Mesenchymal stem cell (in vitro differentiated cells and primary cell): ENCODE measurements at regions not wholly inside any gene's neighbourhood (a gene's known extent, or its start where the extent isn't known, plus 50 kb on each side); places are given as distances from the start of the nearest gene placed in this dataset.

Source experiments
- DNase-seq: peaks from one replicate; pipeline ENCODE4 v3.0.0-alpha.2; 2013
- H2AFZ ChIP-seq: one replicate; pipeline ENCODE4 v1.6.1; 2013; ENCODE audit warnings: low read depth, mild to moderate bottlenecking, control low read depth, inconsistent platforms, low read length, moderate library complexity
- H2AK5ac ChIP-seq: 2 replicates; pipeline ENCODE4 v1.6.1; 2013; ENCODE audit warnings: low read length, moderate library complexity, mild to moderate bottlenecking, inconsistent platforms; ENCODE audit not compliant: severe bottlenecking
- H2BK120ac ChIP-seq: one replicate; pipeline ENCODE4 v1.6.1; 2013; ENCODE audit warnings: low read depth, mild to moderate bottlenecking, inconsistent platforms, low read length, moderate library complexity
- H2BK12ac ChIP-seq, 2 experiments: one replicate each; pipeline ENCODE4 v1.6.1; 2013; ENCODE audit warnings: inconsistent platforms in 2 of 2, low read length in 2 of 2, mild to moderate bottlenecking in 2 of 2, moderate library complexity in 2 of 2, control low read depth in 1 of 2
- H2BK15ac ChIP-seq: one replicate; pipeline ENCODE4 v1.6.1; 2013; ENCODE audit warnings: mild to moderate bottlenecking, low read depth, inconsistent platforms; ENCODE audit not compliant: poor library complexity, severe bottlenecking
- H2BK5ac ChIP-seq: 2 replicates; pipeline ENCODE4 v1.6.1; 2013; ENCODE audit warnings: low read depth, mild to moderate bottlenecking, low read length, control low read depth, inconsistent platforms; ENCODE audit not compliant: poor library complexity, severe bottlenecking
- H3K14ac ChIP-seq, 2 experiments: one replicate each; pipeline ENCODE4 v1.6.1; 2013; ENCODE audit warnings: inconsistent platforms in 2 of 2, low read length in 2 of 2, control low read depth in 1 of 2, mild to moderate bottlenecking in 1 of 2, moderate library complexity in 1 of 2
- H3K18ac ChIP-seq, 2 experiments: one replicate each; pipeline ENCODE4 v1.6.1; 2013; ENCODE audit warnings: inconsistent platforms in 2 of 2, low read length in 2 of 2, control low read depth in 1 of 2, low read depth in 1 of 2, mild to moderate bottlenecking in 1 of 2
- H3K23ac ChIP-seq, 2 experiments: one replicate each; pipeline ENCODE4 v1.6.1; 2013; ENCODE audit warnings: inconsistent platforms in 2 of 2, low read length in 2 of 2, mild to moderate bottlenecking in 2 of 2, moderate library complexity in 2 of 2, control low read depth in 1 of 2
- H3K27ac ChIP-seq: 2 replicates; pipeline ENCODE4 v1.5.1; 2013; ENCODE audit warnings: mild to moderate bottlenecking, moderate library complexity, low read length, control low read depth, inconsistent platforms; ENCODE audit not compliant: poor library complexity, severe bottlenecking
- H3K27me3 ChIP-seq, 2 experiments: 2 replicates each; pipeline versions ENCODE4 v1.6.1 to v1.7.0; 2013; ENCODE audit warnings: low read length in 2 of 2, mild to moderate bottlenecking in 2 of 2, moderate library complexity in 2 of 2, control low read depth in 1 of 2, inconsistent platforms in 1 of 2; ENCODE audit not compliant: control insufficient read depth in 1 of 2, insufficient read depth in 1 of 2
- H3K36me3 ChIP-seq, 2 experiments: 2 replicates each; pipeline versions ENCODE4 v1.6.1 to v1.7.0; 2013; ENCODE audit warnings: low read length in 2 of 2, control low read depth in 1 of 2, inconsistent platforms in 1 of 2, low read depth in 1 of 2, mild to moderate bottlenecking in 1 of 2; ENCODE audit not compliant: insufficient read depth in 2 of 2, control insufficient read depth in 1 of 2
- H3K4ac ChIP-seq, 2 experiments: one replicate each; pipeline ENCODE4 v1.6.1; 2013; ENCODE audit warnings: inconsistent platforms in 2 of 2, low read length in 2 of 2, mild to moderate bottlenecking in 2 of 2, moderate library complexity in 2 of 2, control low read depth in 1 of 2, low read depth in 1 of 2
- H3K4me1 ChIP-seq: 2 replicates; pipeline ENCODE4 v1.6.1; 2013; ENCODE audit warnings: low read depth, low read length, control low read depth; ENCODE audit not compliant: control insufficient read depth, insufficient read depth
- H3K4me2 ChIP-seq: 2 replicates; pipeline ENCODE4 v1.6.1; 2013; ENCODE audit warnings: low read length, mild to moderate bottlenecking, inconsistent platforms; ENCODE audit not compliant: poor library complexity, severe bottlenecking
- H3K4me3 ChIP-seq, 2 experiments: 2 replicates each; pipeline versions ENCODE4 v1.5.1 to v1.7.0; 2013; ENCODE audit warnings: low read length in 2 of 2, mild to moderate bottlenecking in 2 of 2, control low read depth in 1 of 2, low read depth in 1 of 2; ENCODE audit not compliant: insufficient read depth in 1 of 2
- H3K79me1 ChIP-seq: replicated peaks from 2 replicates; pipeline ENCODE4 v1.6.1; 2013; ENCODE audit warnings: mild to moderate bottlenecking, control low read depth, low read length, inconsistent platforms; ENCODE audit not compliant: poor library complexity, severe bottlenecking
- H3K9ac ChIP-seq: 2 replicates; pipeline ENCODE4 v1.7.0; 2013; ENCODE audit warnings: mild to moderate bottlenecking, low read length, moderate library complexity
- H3K9me3 ChIP-seq: 2 replicates; pipeline ENCODE4 v1.7.0; 2013; ENCODE audit warnings: mild to moderate bottlenecking, low read length; ENCODE audit not compliant: control insufficient read depth
- H4K8ac ChIP-seq: one replicate; pipeline ENCODE4 v1.6.1; 2013; ENCODE audit warnings: inconsistent platforms, mild to moderate bottlenecking, low read length, moderate library complexity
- H4K91ac ChIP-seq: one replicate; pipeline ENCODE4 v1.6.1; 2013; ENCODE audit warnings: mild to moderate bottlenecking, low read length, inconsistent platforms
- WGBS: methylation state at CpG from one replicate; pipeline ENCODE4 v1.1.7; 2013; ENCODE audit warnings: mixed read lengths; 5-methylcytosine and 5-hydroxymethylcytosine counted together

DNA sequence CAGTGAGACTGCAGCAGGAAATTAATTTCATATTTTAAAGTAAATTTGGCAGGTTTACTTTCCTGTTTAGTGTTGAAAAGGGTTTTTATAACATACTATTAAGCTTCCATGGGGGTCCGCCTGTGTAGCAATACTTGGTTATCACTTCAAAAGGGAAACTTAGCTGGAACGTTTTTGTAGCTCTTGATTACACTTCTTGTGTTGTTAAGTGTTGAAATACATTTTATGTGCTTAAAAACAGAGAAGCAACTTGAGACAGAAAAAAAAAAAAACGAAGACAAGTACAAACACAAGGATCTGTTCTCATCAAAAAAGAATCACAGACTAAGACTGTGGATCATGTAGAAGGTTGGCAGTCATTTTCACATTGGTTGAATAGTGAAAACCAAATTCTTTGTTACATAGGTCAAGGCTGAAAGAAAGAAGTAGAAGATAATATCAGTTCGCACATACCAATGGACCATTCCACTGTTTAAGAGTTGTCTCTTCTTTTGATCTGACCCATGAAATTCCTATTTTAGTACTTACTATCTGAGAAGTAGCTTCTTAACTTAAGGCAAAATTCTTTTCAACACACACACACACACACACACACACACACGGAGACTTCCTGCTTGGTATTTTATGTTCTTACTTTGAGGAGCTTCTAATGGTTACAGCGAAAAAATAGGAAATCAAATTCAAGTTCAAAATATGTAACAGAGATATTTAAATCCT lies 113.9 kb upstream of the SLC35B3 start:
- WGBS = 59% methylated on average over 2 of the region's 6 CpGs
- no peak overlapping the region for H3K14ac ChIP-seq
- no peak overlapping the region for H3K4me2 ChIP-seq
- H3K9me3 ChIP-seq = no peaks in the 10 kb centered on the region
- H2AFZ ChIP-seq = no peak overlapping the region
- no peak overlapping the region for H3K23ac ChIP-seq
- no peak overlapping the region for H3K4me3 ChIP-seq
- H3K4ac ChIP-seq = no peak overlapping the region
- no peak overlapping the region for H3K27ac ChIP-seq
- H3K36me3 ChIP-seq = no peaks in the 10 kb centered on the region
- no peak overlapping the region for H2AK5ac ChIP-seq
- H3K18ac ChIP-seq = no peak overlapping the region
- no peak overlapping the region for H2BK5ac ChIP-seq
- H4K91ac ChIP-seq = no peak overlapping the region
- no peaks in the 10 kb centered on the region for H3K4me1 ChIP-seq
- H2BK12ac ChIP-seq = no peak overlapping the region
- H4K8ac ChIP-seq = no peak overlapping the region
- H3K79me1 ChIP-seq = no peaks in the 10 kb centered on the region
- no peak for DNase-seq
- no peak overlapping the region for H2BK15ac ChIP-seq
- no peak overlapping the region for H3K9ac ChIP-seq
- no peaks in the 10 kb centered on the region for H3K27me3 ChIP-seq
- no peak overlapping the region for H2BK120ac ChIP-seq

DNA sequence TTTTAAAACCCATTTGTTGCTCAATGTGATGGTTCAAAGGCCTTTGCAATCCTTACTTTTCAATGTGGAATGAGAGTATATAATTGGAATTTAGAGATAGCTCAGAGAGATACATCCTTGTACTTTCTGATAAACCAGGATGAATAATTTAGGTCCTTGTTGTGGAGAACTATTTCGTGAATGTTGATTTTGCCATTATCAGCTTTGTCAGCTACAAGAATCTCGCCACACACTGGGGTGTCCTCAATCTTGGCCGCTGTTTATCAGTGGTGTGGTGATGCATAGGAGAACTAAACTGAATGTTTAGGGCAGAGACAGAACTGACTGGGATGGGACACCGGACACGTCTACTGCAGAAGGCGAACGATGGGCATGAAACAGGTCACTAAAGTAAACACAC lies 111.2 kb upstream of the SLC35B3 start:
- Histone ChIP-seq H3K14ac (no peak overlapping the region), H2AK5ac (no peak overlapping the region), H4K91ac (no peak overlapping the region), H2BK120ac (no peak overlapping the region), H3K4ac (no peak overlapping the region), H3K4me2 (no peak overlapping the region), H4K8ac (no peak overlapping the region), H3K79me1 (no peaks in the 10 kb centered on the region), H3K9ac (no peak overlapping the region), H3K9me3 (no peaks in the 10 kb centered on the region), H3K36me3 (no peaks in the 10 kb centered on the region), H2BK5ac (no peak overlapping the region), H2BK12ac (no peak overlapping the region), H3K18ac (no peak overlapping the region), H3K4me3 (no peak overlapping the region), H2AFZ (no peak overlapping the region), H3K4me1 (no peaks in the 10 kb centered on the region), H3K27ac (no peak overlapping the region), H2BK15ac (no peak overlapping the region), H3K23ac (no peak overlapping the region), H3K27me3 (no peaks in the 10 kb centered on the region)
- WGBS = 72% methylated on average over 7 of the region's 7 CpGs
- no peak for DNase-seq

DNA sequence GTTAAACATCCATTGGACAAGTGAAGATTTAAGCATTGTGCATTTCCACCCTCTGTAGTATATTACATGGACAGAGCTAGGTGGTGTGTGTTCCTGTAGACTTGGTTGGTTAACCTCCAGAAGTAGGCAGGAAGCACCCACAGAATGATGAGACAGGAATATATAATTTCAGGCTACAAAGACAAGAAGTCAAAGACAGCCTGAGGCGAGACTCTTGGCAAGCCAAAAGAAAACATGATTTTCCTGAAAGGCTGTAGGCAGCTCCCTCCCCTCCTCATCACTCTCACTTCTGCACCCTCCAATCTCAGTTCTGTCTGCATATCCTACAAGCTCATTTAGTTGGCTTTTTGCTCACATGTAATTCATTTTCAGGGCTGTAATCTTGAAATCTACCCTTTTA lies 110.0 kb upstream of the SLC35B3 start:
- Histone ChIP-seq H3K4me3 (no peak overlapping the region), H3K27me3 (no peaks in the 10 kb centered on the region), H3K9ac (no peak overlapping the region), H2BK12ac (no peak overlapping the region), H2AFZ (no peak overlapping the region), H3K4me1 (no peaks in the 10 kb centered on the region), H3K9me3 (peaks cover 5% of the 10 kb centered on the region), H3K4ac (no peak overlapping the region), H4K91ac (no peak overlapping the region), H3K23ac (no peak overlapping the region), H3K18ac (no peak overlapping the region), H3K14ac (no peak overlapping the region), H3K4me2 (no peak overlapping the region), H3K27ac (no peak overlapping the region), H2BK5ac (no peak overlapping the region), H3K36me3 (no peaks in the 10 kb centered on the region), H2BK120ac (no peak overlapping the region), H2AK5ac (no peak overlapping the region), H4K8ac (no peak overlapping the region), H2BK15ac (no peak overlapping the region), H3K79me1 (no peaks in the 10 kb centered on the region)
- WGBS = 84% methylated on average over 1 of the region's 1 CpG
- no peak for DNase-seq

DNA sequence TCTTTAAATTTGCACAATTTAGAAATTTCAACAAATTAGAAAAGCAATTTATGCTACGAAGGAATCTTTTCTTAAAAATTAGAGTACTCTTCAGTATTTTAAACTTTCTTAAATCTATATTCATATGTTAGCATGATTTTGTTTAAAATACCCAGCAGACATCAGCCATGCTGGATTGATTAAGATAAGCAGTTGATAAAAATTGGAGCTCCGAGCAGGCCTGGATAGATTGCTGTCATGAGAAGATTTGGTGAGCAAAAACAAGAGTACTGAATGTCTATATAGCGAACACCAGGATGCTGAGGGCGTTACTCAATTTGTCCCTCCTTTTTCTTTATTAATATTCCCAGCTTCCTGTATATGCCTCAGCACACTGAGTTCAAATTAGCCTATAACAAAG lies 108.4 kb upstream of the SLC35B3 start:
- Histone ChIP-seq H2BK120ac (no peak overlapping the region), H3K27me3 (no peaks in the 10 kb centered on the region), H4K8ac (no peak overlapping the region), H3K4me2 (no peak overlapping the region), H3K14ac (no peak overlapping the region), H2BK15ac (no peak overlapping the region), H3K9ac (no peak overlapping the region), H4K91ac (no peak overlapping the region), H3K4ac (no peak overlapping the region), H3K27ac (no peak overlapping the region), H3K4me1 (no peaks in the 10 kb centered on the region), H2AFZ (no peak overlapping the region), H3K9me3 (peaks cover 9% of the 10 kb centered on the region), H3K4me3 (no peak overlapping the region), H2AK5ac (no peak overlapping the region), H2BK12ac (no peak overlapping the region), H2BK5ac (no peak overlapping the region), H3K36me3 (no peaks in the 10 kb centered on the region), H3K23ac (no peak overlapping the region), H3K79me1 (no peaks in the 10 kb centered on the region), H3K18ac (no peak overlapping the region)
- DNase-seq = no peak
- whole genome bisulfite sequencing = 83% methylated on average over 3 of the region's 4 CpGs
